Esophagus squamous epithelium (tissue), 5 donors: ENCODE measurements at regions not wholly inside any gene's neighbourhood (a gene's known extent, or its start where the extent isn't known, plus 50 kb on each side); places are given as distances from the start of the nearest gene placed in this dataset.

Source experiments
- DNase-seq: peaks from one replicate; lab custom pipeline; 2025; lab: John Stamatoyannopoulos, UW
- H3K27ac ChIP-seq, 4 donors: fragments of 200-600 bp; sonication (generic); one replicate each; pipeline ENCODE4 v1.5.1; 2016 to 2019; ENCODE audit warnings: mild to moderate bottlenecking in 1 of 4
- H3K27me3 ChIP-seq, 4 donors: fragments of 200-600 bp; sonication (generic); 1 replicate in 3 of 4; 2 replicates in 1 of 4; pipeline versions ENCODE4 v1.5.1 to v1.6.0; 2017 to 2021; ENCODE audit warnings: antibody characterized with exemption in 1 of 4
- H3K36me3 ChIP-seq, 3 donors: fragments of 200-600 bp; sonication (generic); one replicate each; pipeline ENCODE4 v1.5.1; 2016 to 2019
- H3K4me1 ChIP-seq, 3 donors: fragments of 200-600 bp; sonication (generic); one replicate each; pipeline ENCODE4 v1.5.1; 2017 to 2019
- H3K4me3 ChIP-seq, 4 donors: fragments of 200-600 bp; sonication (generic); 1 replicate in 3 of 4; 2 replicates in 1 of 4; pipeline ENCODE4 v1.5.1; 2016 to 2019; ENCODE audit warnings: mild to moderate bottlenecking in 2 of 4, moderate library complexity in 1 of 4
- H3K9me3 ChIP-seq, 3 donors: fragments of 200-600 bp; sonication (generic); one replicate each; pipeline ENCODE4 v1.5.1; 2016 to 2019
- CTCF ChIP-seq, 6 experiments: fragments of 450-650 bp in 4 of 6; fragments of 200-600 bp in 2 of 6; sonication (generic) in 2 of 6; IDR thresholded peaks; one replicate each; pipeline ENCODE4 v1.5.1; 2016 to 2019; ENCODE audit warnings: antibody characterized with exemption in 6 of 6, mild to moderate bottlenecking in 4 of 6, moderate library complexity in 4 of 6
- POLR2A ChIP-seq, 4 donors: fragments of 450-650 bp; IDR thresholded peaks; one replicate each; pipeline ENCODE4 v1.6.1; 2017; ENCODE audit warnings: antibody characterized with exemption in 4 of 4, mild to moderate bottlenecking in 4 of 4, moderate library complexity in 3 of 4
- WGBS, 2 donors: methylation state at CpG; one replicate each; pipeline ENCODE4 v1.1.5; 2018; 5-methylcytosine and 5-hydroxymethylcytosine counted together
- intact Hi-C: fragments of 100-400 bp; cut with DNase I; formaldehyde crosslinking; loops from one replicate; pipeline ENCODE4 v1.15.0; 2022
- donor health status: DM: yes; HTN: yes; CAD: no.

- Histone ChIP-seq H3K4me1 (peaks cover 0 to 18% (median 14%) of the 10 kb centered on the region in 3 donors), H3K27me3 (no peaks in the 10 kb centered on the region), H3K36me3 (no peaks in the 10 kb centered on the region), H3K9me3 (no peaks in the 10 kb centered on the region), H3K4me3 (no peak overlapping the region), H3K27ac (no peak overlapping the region)
- WGBS, 2 donors: 58 to 63% methylated on average over 3 of the region's 3 CpGs
- intact Hi-C loops: no loop called here
- no peak for DNase-seq
- no peak for TF ChIP-seq POLR2A (IDR thresholded peaks at IDR 0.05)
- no peak for TF ChIP-seq CTCF (IDR thresholded peaks at IDR 0.05)
Measured at GRCh38 chr7:18419456-18419855, 76.1 kb upstream of the HDAC9 start.

- Histone ChIP-seq H3K4me3 (no peak overlapping the region), H3K4me1 (peaks cover 0 to 18% (median 14%) of the 10 kb centered on the region in 3 donors), H3K27me3 (no peaks in the 10 kb centered on the region), H3K36me3 (no peaks in the 10 kb centered on the region), H3K27ac (no peak overlapping the region), H3K9me3 (no peaks in the 10 kb centered on the region)
- DNase-seq: no peak
- TF ChIP-seq CTCF (IDR thresholded peaks at IDR 0.05): no peak
- TF ChIP-seq POLR2A (IDR thresholded peaks at IDR 0.05): no peak
- intact Hi-C loops: no loop called here
- WGBS, 2 donors: 88 to 93% methylated on average over 2 of the region's 2 CpGs
Measured at GRCh38 chr7:18420108-18420507, 75.4 kb upstream of the HDAC9 start.

GRCh38 chr7:18420748-18421147 lies 74.8 kb upstream of the HDAC9 start:
- H3K27me3 ChIP-seq: no peaks in the 10 kb centered on the region
- 61 to 76% methylated on average over 1 of the region's 1 CpG for WGBS, 2 donors
- no peak overlapping the region for H3K27ac ChIP-seq
- intact Hi-C loops: no loop called here
- H3K36me3 ChIP-seq: no peaks in the 10 kb centered on the region
- no peak overlapping the region for H3K4me3 ChIP-seq
- no peak for DNase-seq
- TF ChIP-seq POLR2A (IDR thresholded peaks at IDR 0.05) (no peak), CTCF (IDR thresholded peaks at IDR 0.05) (no peak)
- no peaks in the 10 kb centered on the region for H3K9me3 ChIP-seq
- peaks cover 0 to 18% (median 14%) of the 10 kb centered on the region in 3 donors for H3K4me1 ChIP-seq

- 27 to 34% methylated on average over 4 of the region's 4 CpGs for WGBS, 2 donors
- no peaks in the 10 kb centered on the region for H3K36me3 ChIP-seq
Measured at GRCh38 chr7:18421297-18422002, 74.1 kb upstream of the HDAC9 start.

More at GRCh38 chr7:18421297-18422002, 74.1 kb upstream of the HDAC9 start:
- Histone ChIP-seq H3K9me3 (no peaks in the 10 kb centered on the region), H3K27ac (peak overlapping the region in 2 of 4 donors; percentile 3 to 15), H3K4me3 (no peak overlapping the region), H3K4me1 (peaks cover 0 to 23% (median 14%) of the 10 kb centered on the region in 3 donors), H3K27me3 (no peaks in the 10 kb centered on the region)
- intact Hi-C loops: no loop called here
- TF ChIP-seq CTCF (IDR thresholded peaks at IDR 0.05): no peak
- TF ChIP-seq POLR2A (IDR thresholded peaks at IDR 0.05): no peak
- no peak for DNase-seq
